ENCODE measurements at regions not wholly inside any gene's neighbourhood (a gene's known extent, or its start where the extent isn't known, plus 50 kb on each side); places are given as distances from the start of the nearest gene placed in this dataset.

DNA sequence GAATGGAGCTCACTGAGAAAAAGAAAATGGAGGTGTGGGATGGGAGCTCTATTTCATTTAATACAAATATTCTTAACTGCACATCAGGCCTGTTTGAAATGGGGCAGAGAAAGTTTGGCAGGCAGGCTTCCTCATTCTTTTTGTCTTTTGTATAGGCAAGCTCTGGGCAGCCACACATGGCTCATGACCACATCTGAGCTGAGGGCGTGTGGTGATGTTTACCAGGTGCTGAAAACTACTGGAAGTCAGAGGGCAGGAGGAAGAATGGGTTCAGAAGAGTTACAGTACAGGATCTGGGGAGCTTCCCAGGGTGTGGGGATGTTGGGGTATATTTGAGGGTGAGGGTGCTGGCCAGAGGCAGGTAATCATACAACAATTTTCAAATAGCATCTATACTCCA, 66.3 kb upstream of the NAV2 start:
- TF ChIP-seq CTCF (IDR thresholded peaks at IDR 0.05) = no peak
- TF ChIP-seq POLR2A (IDR thresholded peaks at IDR 0.05) = no peak
